HepG2 (cell line): ENCODE measurements at regions not wholly inside any gene's neighbourhood (a gene's known extent, or its start where the extent isn't known, plus 50 kb on each side); places are given as distances from the start of the nearest gene placed in this dataset.

Source experiments
- ATAC-seq: fragments of 200-7000 bp; cut with Tn5 transposase; 3 replicates; pipeline ENCODE4 v1.9.1; 2020; ENCODE audit warnings: mild to moderate bottlenecking, moderate library complexity
- BruUV-seq: library from RNA; stranded (reverse); fragments of 400-500 nt; replicated peaks from 2 replicates; lab custom pipeline; 2021; lab: Mats Ljungman, UMichigan
- CTCF ChIA-PET: fragments of 300-600 bp; formaldehyde crosslinking; extraction: SDS; loops from one replicate; lab custom pipeline; 2021; ENCODE audit warnings: low total read pairs, inconsistent platforms, low intra/inter-chr PET ratio; lab: Yijun Ruan, JAX
- POLR2A ChIA-PET: fragments of 350-600 bp; sonication (Branson Sonifier 250); formaldehyde crosslinking; loops from one replicate; lab custom pipeline; 2020; ENCODE audit warnings: antibody characterized with exemption, inconsistent platforms; lab: Yijun Ruan, JAX
- DNase-seq: peaks from one replicate; pipeline ENCODE4 v3.0.0-alpha.2; 2015; ENCODE audit warnings: low spot score
- FAIRE-seq: peaks from 3 replicates; lab custom pipeline; 2011; peaks lifted over from hg19 to GRCh38; lab: Jason Lieb, UNC
- H2AFZ ChIP-seq: one replicate; pipeline ENCODE4 v1.6.1; 2011; ENCODE audit warnings: low read length, inconsistent platforms
- H3K27ac ChIP-seq: fragments of 300-600 bp; 3 replicates; pipeline ENCODE4 v1.8.0; 2011; ENCODE audit warnings: mixed run types, mild to moderate bottlenecking, mixed read lengths, low read length, inconsistent platforms; ENCODE audit not compliant: insufficient read depth; ENCODE audit errors: extremely low read length
- H3K27me3 ChIP-seq, 2 experiments: fragments of 200-600 bp in 1 of 2; 2 replicates in 1 of 2; 3 replicates in 1 of 2; pipeline versions ENCODE4 v1.6.0 to v1.8.0; 2011; ENCODE audit warnings: low read length in 2 of 2, mild to moderate bottlenecking in 2 of 2, moderate library complexity in 2 of 2, inconsistent platforms in 1 of 2; ENCODE audit not compliant: insufficient read depth in 2 of 2, control insufficient read depth in 1 of 2
- H3K36me3 ChIP-seq, 2 experiments: fragments of 200-600 bp in 1 of 2; replicated peaks in 1 of 2; 2 replicates in 1 of 2; 3 replicates in 1 of 2; pipeline versions ENCODE4 v1.5.1 to v1.8.0; 2011; ENCODE audit warnings: low read length in 2 of 2, inconsistent platforms in 1 of 2; ENCODE audit not compliant: insufficient read depth in 2 of 2, control insufficient read depth in 1 of 2
- H3K4me1 ChIP-seq: 2 replicates; pipeline ENCODE4 v1.5.1; 2012; ENCODE audit warnings: low read length, inconsistent platforms; ENCODE audit not compliant: insufficient read depth
- H3K4me2 ChIP-seq: 2 replicates; pipeline ENCODE4 v1.6.0; 2011; ENCODE audit warnings: low read depth, low read length, inconsistent platforms
- H3K4me3 ChIP-seq, 3 experiments: fragments of 200-600 bp in 1 of 3; sonication (generic), shearing (Covaris generic) in 1 of 3; replicated peaks in 1 of 3; 2 replicates each; pipeline ENCODE4 v1.5.1; 2011 to 2016; ENCODE audit warnings: low read length in 3 of 3, inconsistent platforms in 2 of 3, low read depth in 2 of 3, mild to moderate bottlenecking in 2 of 3, control low read depth in 1 of 3, mixed read lengths in 1 of 3; ENCODE audit not compliant: insufficient read depth in 1 of 3
- H3K79me2 ChIP-seq: one replicate; pipeline ENCODE4 v1.6.1; 2011; ENCODE audit warnings: low read length, inconsistent platforms; ENCODE audit not compliant: insufficient read depth
- H3K9ac ChIP-seq: 2 replicates; pipeline ENCODE4 v1.6.0; 2011; ENCODE audit warnings: mild to moderate bottlenecking, low read depth, low read length, inconsistent platforms; ENCODE audit not compliant: insufficient read depth
- H3K9me3 ChIP-seq: 2 replicates; pipeline ENCODE4 v1.5.1; 2012; ENCODE audit warnings: mild to moderate bottlenecking, low read length
- H4K20me1 ChIP-seq: 2 replicates; pipeline ENCODE4 v1.6.0; 2011; ENCODE audit warnings: inconsistent platforms, mild to moderate bottlenecking, low read length, moderate library complexity; ENCODE audit not compliant: insufficient read depth
- DMTF1 ChIP-seq: sonication (generic); formaldehyde crosslinking; IDR thresholded peaks from 2 replicates; pipeline ENCODE4 v1.4.0; 2020; ENCODE audit warnings: mild to moderate bottlenecking, missing genetic modification reagents
- DPF2 ChIP-seq: sonication (generic); formaldehyde crosslinking; IDR thresholded peaks from 2 replicates; pipeline ENCODE4 v1.4.0; 2020; ENCODE audit warnings: mild to moderate bottlenecking, low read depth, missing genetic modification reagents, borderline replicate concordance
- FUBP1 ChIP-seq: sonication (generic); formaldehyde crosslinking; IDR thresholded peaks from 2 replicates; pipeline ENCODE4 v1.5.1; 2020; ENCODE audit warnings: missing genetic modification reagents, mild to moderate bottlenecking, borderline replicate concordance
- MBNL3 ChIP-seq: fragments of 250-450 bp; sonication (Bioruptor Pico); conservative IDR thresholded peaks from 2 replicates; pipeline ENCODE4 v1.8.0; 2022; ENCODE audit warnings: mild to moderate bottlenecking, inconsistent platforms
- MED1 ChIP-seq: sonication (generic); formaldehyde crosslinking; IDR thresholded peaks from 2 replicates; pipeline ENCODE4 v1.4.0; 2020; ENCODE audit warnings: missing genetic modification reagents
- MYNN ChIP-seq: sonication (generic); formaldehyde crosslinking; IDR thresholded peaks from 2 replicates; pipeline ENCODE4 v1.4.0; 2020; ENCODE audit warnings: mild to moderate bottlenecking, low read depth, missing genetic modification reagents
- PHF5A ChIP-seq: IDR thresholded peaks from one replicate; pipeline ENCODE4 v1.6.1; 2018; ENCODE audit warnings: low read depth, missing genetic modification reagents; ENCODE audit not compliant: unreplicated experiment
- SMARCE1 ChIP-seq: fragments of 450-650 bp; IDR thresholded peaks from 2 replicates; pipeline ENCODE4 v1.6.1; 2017; ENCODE audit warnings: borderline replicate concordance
- UBTF ChIP-seq: sonication (generic); formaldehyde crosslinking; IDR thresholded peaks from 2 replicates; pipeline ENCODE4 v1.4.0; 2020; ENCODE audit warnings: mild to moderate bottlenecking, missing genetic modification reagents
- ZSCAN21 ChIP-seq: sonication (generic); formaldehyde crosslinking; IDR thresholded peaks from 2 replicates; pipeline ENCODE4 v1.8.0; 2022; ENCODE audit warnings: mild to moderate bottlenecking, missing genetic modification reagents, moderate library complexity, borderline replicate concordance
- WGBS: methylation state at CpG from one replicate; pipeline ENCODE4 v1.1.6; 2017; ENCODE audit warnings: low lambda C conversion rate; 5-methylcytosine and 5-hydroxymethylcytosine counted together
- in situ Hi-C: cut with HindIII; loops from 2 replicates; pipeline ENCODE4 v1.10.0; 2017; ENCODE audit warnings: low pct_unique_long_range_greater_than_20kb; ENCODE audit not compliant: extremely low pct_ligation_motif_present
- intact Hi-C: fragments of 100-400 bp; cut with micrococcal nuclease; formaldehyde crosslinking; loops from one replicate; pipeline ENCODE4 v1.10.0; 2022; ENCODE audit not compliant: unreplicated experiment

DNA sequence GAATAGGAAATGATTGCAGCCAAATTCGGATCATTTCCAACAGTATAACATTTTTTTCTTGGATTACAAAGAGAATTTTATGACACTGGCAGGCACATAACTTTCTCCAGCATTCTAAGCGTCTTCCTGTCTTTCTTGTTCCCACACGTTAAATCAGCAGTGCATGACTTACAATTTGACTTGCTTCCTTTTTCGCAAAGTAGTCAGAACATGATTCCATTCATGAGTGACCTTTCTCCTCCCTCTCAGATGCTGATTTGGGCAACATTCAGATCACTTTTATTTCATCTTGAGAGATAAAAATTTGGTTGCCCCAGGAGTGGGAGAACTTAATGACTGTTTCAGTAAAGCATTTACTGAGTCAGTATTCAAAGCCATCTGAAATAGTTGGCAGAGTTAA is 858.7 kb upstream of the ACVR2A start:
- no peak for FAIRE-seq
- CTCF ChIA-PET, result no interaction called here

More for the DNA sequence above, 858.7 kb upstream of the ACVR2A start:
- no peaks in the 10 kb centered on the region for H3K36me3 ChIP-seq
- H3K4me2 ChIP-seq, result no peak overlapping the region
- intact Hi-C loops (no loop called here), in situ Hi-C loops (no loop called here)
- H3K9ac ChIP-seq, result no peak overlapping the region
- no peak overlapping the region for H2AFZ ChIP-seq
- no peak overlapping the region for H3K4me3 ChIP-seq
- no peak for TF ChIP-seq DPF2 (CRISPR knock-in tag)
- TF ChIP-seq FUBP1 (CRISPR knock-in tag), result no peak
- no peak for TF ChIP-seq DMTF1 (CRISPR knock-in tag)
- no peak for TF ChIP-seq ZSCAN21
- TF ChIP-seq PHF5A (CRISPR knock-in tag), result no peak
- no peak for TF ChIP-seq SMARCE1
- TF ChIP-seq MBNL3, result no peak
- TF ChIP-seq MYNN (CRISPR knock-in tag), result no peak
- TF ChIP-seq MED1, result no peak
- no peak for TF ChIP-seq UBTF (CRISPR knock-in tag)
- TF ChIP-seq, all 625 proteins: peak for 0
- POLR2A ChIA-PET, result no interaction called here
- H3K79me2 ChIP-seq, result no peaks in the 10 kb centered on the region
- ATAC-seq (no peak), DNase-seq (no peak)
- BruUV-seq, result no TSS peak
- H3K4me1 ChIP-seq, result no peaks in the 10 kb centered on the region
- no peaks in the 10 kb centered on the region for H3K27me3 ChIP-seq
- H4K20me1 ChIP-seq, result no peaks in the 10 kb centered on the region
- no peak overlapping the region for H3K27ac ChIP-seq
- WGBS, result 6% methylated on average over 4 of the region's 4 CpGs
- no peaks in the 10 kb centered on the region for H3K9me3 ChIP-seq
